ENCODE measurements at regions not wholly inside any gene's neighbourhood (a gene's known extent, or its start where the extent isn't known, plus 50 kb on each side); places are given as distances from the start of the nearest gene placed in this dataset.
A peak's percentile ranks its signal among the peaks of the same experiment; 100 is the strongest.

DNA sequence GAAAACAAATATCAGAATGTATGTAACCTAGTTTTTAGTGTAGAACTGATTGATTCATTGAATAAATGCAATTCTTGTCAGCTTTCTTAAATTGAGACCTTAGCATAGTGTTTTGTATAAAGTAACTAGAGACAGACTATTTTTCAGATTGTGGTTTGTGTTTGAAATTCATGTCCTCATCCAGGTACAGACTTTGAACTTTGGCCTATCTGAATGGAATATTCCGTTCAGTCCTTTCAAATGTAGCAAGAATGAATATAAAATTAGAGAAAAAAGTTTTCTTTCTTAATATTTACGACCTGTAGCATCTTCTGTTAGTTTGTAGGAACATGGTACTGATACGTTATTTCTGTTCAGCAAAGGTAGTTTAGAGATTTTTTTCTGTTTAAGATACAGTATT lies 378.4 kb upstream of the RGS6 start:
- H3K4me3 ChIP-seq (ENCODE audit: low read depth, low read length, poor library complexity, severe bottlenecking) = no peak overlapping the region
- H3K9me3 ChIP-seq (ENCODE audit: low read length) = no peaks in the 10 kb centered on the region
- 0 out of 2 replicates have a peak, but pooled peaks cover 6% of the 10 kb centered on the region for H3F3A ChIP-seq (ENCODE audit: insufficient read depth, low read length)
- H3K36me3 ChIP-seq (ENCODE audit: insufficient read depth, low read length) = no peaks in the 10 kb centered on the region
- H3K9me2 ChIP-seq (ENCODE audit: low read depth, low read length) = no peaks in the 10 kb centered on the region
- no peak overlapping the region for H3K4me2 ChIP-seq (ENCODE audit: low read length)
- no peaks in the 10 kb centered on the region for H3K79me2 ChIP-seq (ENCODE audit: insufficient read depth, low read length)
- no peak overlapping the region for H2AFZ ChIP-seq (ENCODE audit: low read length)
- peaks cover 68% of the 10 kb centered on the region for H3K4me1 ChIP-seq (ENCODE audit: insufficient read depth, low read length, severe bottlenecking)
- TF ChIP-seq CTCF (IDR thresholded peaks at IDR 0.05; ENCODE audit: low read length) (no peak), EZH2 (IDR thresholded peaks at IDR 0.05; ENCODE audit: borderline replicate concordance, low read length) (no peak)
- H3K27ac ChIP-seq (ENCODE audit: low read depth, low read length, poor library complexity, severe bottlenecking) = peak overlapping the region; percentile 93
- H3K9ac ChIP-seq (ENCODE audit: low read length) = no peak overlapping the region
- H3K27me3 ChIP-seq (ENCODE audit: insufficient read depth, low read length) = no peaks in the 10 kb centered on the region
- H4K20me1 ChIP-seq (ENCODE audit: insufficient read depth, low read length) = no peaks in the 10 kb centered on the region

- Histone ChIP-seq H3K27ac (ENCODE audit: low read depth, low read length, poor library complexity, severe bottlenecking) (peak overlapping the region; percentile 93), H3K36me3 (ENCODE audit: insufficient read depth, low read length) (no peaks in the 10 kb centered on the region), H3F3A (ENCODE audit: insufficient read depth, low read length) (0 out of 2 replicates have a peak, but pooled peaks cover 6% of the 10 kb centered on the region), H3K4me2 (ENCODE audit: low read length) (no peak overlapping the region; the same call in 1 of the 2 replicates), H3K9ac (ENCODE audit: low read length) (no peak overlapping the region), H3K79me2 (ENCODE audit: insufficient read depth, low read length) (no peaks in the 10 kb centered on the region), H3K4me1 (ENCODE audit: insufficient read depth, low read length, severe bottlenecking) (peaks cover 68% of the 10 kb centered on the region), H4K20me1 (ENCODE audit: insufficient read depth, low read length) (no peaks in the 10 kb centered on the region), H3K9me2 (ENCODE audit: low read depth, low read length) (no peaks in the 10 kb centered on the region), H3K27me3 (ENCODE audit: insufficient read depth, low read length) (no peaks in the 10 kb centered on the region), H2AFZ (ENCODE audit: low read length) (no peak overlapping the region), H3K4me3 (ENCODE audit: low read depth, low read length, poor library complexity, severe bottlenecking) (no peak overlapping the region), H3K9me3 (ENCODE audit: low read length) (no peaks in the 10 kb centered on the region)
- TF ChIP-seq EZH2 (IDR thresholded peaks at IDR 0.05; ENCODE audit: borderline replicate concordance, low read length) = no peak
- TF ChIP-seq CTCF (IDR thresholded peaks at IDR 0.05; ENCODE audit: low read length) = no peak
Observed at GRCh38 chr14:71554323-71554722, 377.9 kb upstream of the RGS6 start.

GRCh38 chr14:71554959-71555612 lies 377.1 kb upstream of the RGS6 start:
- H3K27me3 ChIP-seq (ENCODE audit: insufficient read depth, low read length) = no peaks in the 10 kb centered on the region
- no peaks in the 10 kb centered on the region for H3K79me2 ChIP-seq (ENCODE audit: insufficient read depth, low read length)
- no peaks in the 10 kb centered on the region for H4K20me1 ChIP-seq (ENCODE audit: insufficient read depth, low read length)
- peak overlapping the region; percentile 29; the same call in 1 of the 2 replicates for H3K9ac ChIP-seq (ENCODE audit: low read length)
- H3K27ac ChIP-seq (ENCODE audit: low read depth, low read length, poor library complexity, severe bottlenecking) = peak overlapping the region; percentile 93
- TF ChIP-seq EZH2 (IDR thresholded peaks at IDR 0.05; ENCODE audit: borderline replicate concordance, low read length) = no peak
- TF ChIP-seq CTCF (IDR thresholded peaks at IDR 0.05; ENCODE audit: low read length) = no peak
- H3K4me2 ChIP-seq (ENCODE audit: low read length) = peak overlapping the region; percentile 51
- H3F3A ChIP-seq (ENCODE audit: insufficient read depth, low read length) = 0 out of 2 replicates have a peak, but pooled peaks cover 6% of the 10 kb centered on the region
- H3K4me1 ChIP-seq (ENCODE audit: insufficient read depth, low read length, severe bottlenecking) = peaks cover 68% of the 10 kb centered on the region
- no peaks in the 10 kb centered on the region for H3K9me3 ChIP-seq (ENCODE audit: low read length)
- no peak overlapping the region for H2AFZ ChIP-seq (ENCODE audit: low read length)
- H3K36me3 ChIP-seq (ENCODE audit: insufficient read depth, low read length) = no peaks in the 10 kb centered on the region
- peak overlapping the region; percentile 26 for H3K4me3 ChIP-seq (ENCODE audit: low read depth, low read length, poor library complexity, severe bottlenecking)
- H3K9me2 ChIP-seq (ENCODE audit: low read depth, low read length) = no peaks in the 10 kb centered on the region

Data from OCI-LY1 (cell line).